Skeletal muscle tissue (tissue), 3 donors: ENCODE measurements at regions not wholly inside any gene's neighbourhood (a gene's known extent, or its start where the extent isn't known, plus 50 kb on each side); places are given as distances from the start of the nearest gene placed in this dataset.

Source experiments
- H3K27ac ChIP-seq: one replicate; pipeline ENCODE4 v1.7.0; 2013; ENCODE audit warnings: mild to moderate bottlenecking, low read depth, low read length, inconsistent platforms
- H3K27me3 ChIP-seq, 3 donors: one replicate each; pipeline ENCODE4 v1.7.0; 2013; ENCODE audit warnings: low read length in 3 of 3; ENCODE audit not compliant: control insufficient read depth in 3 of 3, insufficient read depth in 3 of 3
- H3K36me3 ChIP-seq, 3 donors: one replicate each; pipeline ENCODE4 v1.7.0; 2013; ENCODE audit warnings: low read length in 3 of 3; ENCODE audit not compliant: control insufficient read depth in 3 of 3, insufficient read depth in 3 of 3
- H3K4me1 ChIP-seq, 3 donors: one replicate each; pipeline ENCODE4 v1.7.0; 2013; ENCODE audit warnings: low read length in 3 of 3, mild to moderate bottlenecking in 3 of 3; ENCODE audit not compliant: control insufficient read depth in 3 of 3, insufficient read depth in 3 of 3
- H3K4me3 ChIP-seq, 3 donors: one replicate each; pipeline ENCODE4 v1.7.0; 2013; ENCODE audit warnings: low read length in 3 of 3
- H3K9ac ChIP-seq, 3 donors: one replicate each; pipeline ENCODE4 v1.7.0; 2013; ENCODE audit warnings: low read length in 3 of 3, mild to moderate bottlenecking in 3 of 3, moderate library complexity in 2 of 3, low read depth in 1 of 3
- H3K9me3 ChIP-seq, 3 donors: one replicate each; pipeline ENCODE4 v1.7.0; 2013; ENCODE audit warnings: low read length in 3 of 3; ENCODE audit not compliant: control insufficient read depth in 3 of 3
- donor health status: Osteomylitis.

DNA sequence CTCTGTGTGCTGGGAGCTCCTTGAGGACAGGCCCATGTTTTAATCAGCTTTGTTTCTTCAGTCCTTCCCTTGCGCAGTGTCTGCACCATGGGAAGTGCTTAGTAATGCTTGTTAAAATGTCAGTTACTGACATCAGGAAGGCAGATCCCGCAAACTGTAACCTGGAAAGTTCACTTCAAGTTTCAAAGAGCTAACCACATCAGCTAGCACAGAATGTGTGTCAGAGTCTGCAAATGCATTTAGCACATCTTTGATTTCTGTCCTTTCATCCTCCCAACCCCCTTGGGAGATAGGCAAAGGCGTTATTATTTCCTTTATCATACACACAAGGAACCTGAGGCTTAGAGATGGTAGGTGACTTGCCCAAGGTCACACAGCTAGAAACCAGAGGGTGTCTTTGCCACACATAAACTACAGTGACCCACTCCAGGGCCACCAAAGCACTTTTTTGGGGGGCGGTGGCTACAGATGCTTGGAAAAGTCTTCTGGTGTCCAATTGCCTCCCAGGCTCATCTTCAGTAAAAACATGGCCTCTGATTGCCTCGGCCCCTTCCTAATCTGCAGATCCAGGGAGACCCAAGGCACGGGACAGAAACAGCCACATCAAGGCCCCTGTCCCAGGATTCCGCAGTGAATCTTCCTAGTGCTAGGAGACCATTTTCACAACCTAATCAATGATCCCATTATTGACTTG, 116.2 kb upstream of the GPR26 start:
- peaks cover 18 to 34% (median 22%) of the 10 kb centered on the region in 3 donors for H3K27me3 ChIP-seq

DNA sequence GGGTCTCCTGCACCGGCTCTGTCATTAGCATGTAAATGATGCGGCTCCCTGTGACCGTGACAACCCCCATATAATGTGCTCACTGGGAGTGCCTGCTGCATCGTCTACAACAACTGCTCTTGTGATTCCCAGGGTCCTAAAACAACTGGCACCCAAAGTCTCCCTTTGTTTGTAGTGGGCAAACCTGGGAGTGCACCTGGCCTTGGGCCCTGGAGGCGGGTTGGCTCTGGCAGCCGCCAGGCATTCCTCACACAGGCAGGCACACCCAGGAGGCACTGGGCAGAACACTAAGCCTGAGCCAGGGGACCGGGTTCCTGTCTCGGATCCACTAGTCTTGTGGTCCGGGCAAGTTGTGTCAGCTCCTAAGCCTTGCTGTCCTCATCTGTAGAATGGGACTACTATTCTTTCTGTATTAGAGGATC, 115.5 kb upstream of the GPR26 start:
- Histone ChIP-seq H3K27me3 (peaks cover 22 to 37% (median 26%) of the 10 kb centered on the region in 3 donors), H3K9me3 (no peaks in the 10 kb centered on the region), H3K4me1 (no peaks in the 10 kb centered on the region), H3K36me3 (no peaks in the 10 kb centered on the region), H3K27ac (no peak overlapping the region), H3K4me3 (no peak overlapping the region), H3K9ac (no peak overlapping the region)

More for the DNA sequence above, 116.2 kb upstream of the GPR26 start:
- Histone ChIP-seq H3K9me3 (no peaks in the 10 kb centered on the region), H3K4me1 (no peaks in the 10 kb centered on the region), H3K36me3 (no peaks in the 10 kb centered on the region), H3K27ac (no peak overlapping the region), H3K9ac (no peak overlapping the region), H3K4me3 (no peak overlapping the region)

DNA sequence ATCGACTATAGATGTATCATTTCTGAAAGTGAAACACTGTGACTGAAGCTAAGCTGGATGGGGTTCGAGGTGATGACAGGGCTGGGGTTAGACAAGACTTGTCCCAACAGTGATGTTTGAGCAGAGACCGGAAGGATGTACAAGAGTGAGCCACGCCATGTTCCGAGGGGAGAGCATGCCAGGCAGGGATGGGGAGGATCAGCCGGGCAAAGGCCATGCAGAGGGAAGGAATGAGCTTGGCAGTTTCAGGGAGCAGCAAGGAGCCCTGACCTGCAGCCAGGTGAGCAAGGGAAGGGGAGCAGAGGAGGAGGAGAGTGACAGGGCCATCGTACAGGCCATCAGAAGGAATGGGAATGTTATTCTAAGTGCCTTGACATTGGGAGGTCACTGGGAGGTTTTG, 114.9 kb upstream of the GPR26 start:
- H3K27ac ChIP-seq: no peak overlapping the region
- no peak overlapping the region for H3K4me3 ChIP-seq
- H3K4me1 ChIP-seq: no peaks in the 10 kb centered on the region
- no peak overlapping the region for H3K9ac ChIP-seq
- H3K27me3 ChIP-seq: peaks cover 22 to 42% (median 30%) of the 10 kb centered on the region in 3 donors
- H3K36me3 ChIP-seq: no peaks in the 10 kb centered on the region
- no peaks in the 10 kb centered on the region for H3K9me3 ChIP-seq

DNA sequence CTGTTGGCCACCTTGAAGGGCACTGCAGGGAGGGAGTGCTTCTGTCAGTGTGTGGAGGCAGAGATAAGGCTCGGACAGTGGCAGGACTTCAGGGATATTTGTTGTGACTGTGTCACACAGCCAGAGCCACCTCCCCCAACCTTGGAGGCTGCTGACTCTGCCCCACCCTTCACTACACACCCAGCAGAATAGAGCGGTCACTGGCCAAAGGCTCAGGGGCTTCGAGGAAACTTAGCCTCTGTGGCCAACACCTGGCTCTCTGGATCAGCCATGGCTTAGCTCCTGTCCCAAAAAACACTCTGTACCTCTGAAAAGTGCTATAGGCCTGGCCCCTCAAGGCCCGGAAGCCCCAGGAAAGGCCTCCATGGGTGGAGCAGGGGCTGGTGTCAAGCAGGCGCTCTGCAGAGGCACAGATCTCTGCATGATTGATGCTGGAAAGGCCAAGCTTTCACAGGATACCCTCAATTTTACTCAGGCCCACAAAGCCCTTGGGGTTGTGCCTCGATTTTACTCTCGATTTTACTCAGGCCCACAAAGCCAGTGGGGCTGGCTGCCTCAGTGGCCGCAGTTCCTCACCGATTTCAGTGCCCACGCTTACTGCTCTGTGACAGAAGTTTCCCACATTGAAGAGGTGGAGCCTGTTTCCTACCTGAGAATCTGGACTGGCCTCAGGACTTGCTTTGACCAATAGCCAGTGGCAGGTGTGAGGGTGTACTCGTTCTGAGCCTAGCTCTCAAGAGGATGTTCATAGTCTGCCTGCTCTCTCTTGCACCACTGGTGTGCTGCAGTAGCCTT, 113.2 kb upstream of the GPR26 start:
- H3K36me3 ChIP-seq: no peaks in the 10 kb centered on the region
- peaks cover 19 to 42% (median 36%) of the 10 kb centered on the region in 3 donors for H3K27me3 ChIP-seq
- no peaks in the 10 kb centered on the region for H3K4me1 ChIP-seq
- no peak overlapping the region for H3K4me3 ChIP-seq
- H3K27ac ChIP-seq: no peak overlapping the region
- no peak overlapping the region for H3K9ac ChIP-seq
- H3K9me3 ChIP-seq: no peaks in the 10 kb centered on the region

DNA sequence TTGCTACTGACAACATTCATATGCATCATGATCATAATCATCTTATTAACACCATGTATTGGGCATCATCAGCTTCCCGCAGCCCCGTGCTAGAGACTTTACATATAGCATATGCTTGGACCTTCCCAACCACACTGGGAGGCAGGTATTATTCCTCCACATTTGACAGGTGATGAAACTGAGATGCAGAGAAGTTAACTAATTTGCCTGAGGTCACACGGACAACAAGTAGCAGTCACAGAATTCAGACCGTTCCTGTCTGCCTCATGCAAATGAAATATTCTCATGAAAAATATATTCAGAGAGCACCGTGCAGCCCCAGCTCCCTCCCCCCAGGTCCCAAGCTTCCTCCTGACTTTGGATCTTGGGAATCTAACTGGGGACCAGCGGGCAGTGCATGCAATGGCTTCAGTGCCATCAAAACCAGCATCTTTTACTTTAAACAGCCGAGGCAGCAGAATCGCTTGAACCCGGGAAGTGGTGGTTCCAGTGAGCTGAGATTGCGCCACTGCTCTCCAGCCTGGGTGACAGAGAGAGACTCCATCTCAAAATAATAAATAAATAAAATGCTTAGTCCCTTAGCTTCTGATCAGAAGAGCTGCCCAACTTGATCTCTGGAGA, 112.2 kb upstream of the GPR26 start:
- Histone ChIP-seq H3K4me3 (no peak overlapping the region), H3K36me3 (no peaks in the 10 kb centered on the region), H3K27me3 (peaks cover 18 to 40% (median 36%) of the 10 kb centered on the region in 3 donors), H3K27ac (no peak overlapping the region), H3K4me1 (no peaks in the 10 kb centered on the region), H3K9ac (no peak overlapping the region), H3K9me3 (no peaks in the 10 kb centered on the region)

DNA sequence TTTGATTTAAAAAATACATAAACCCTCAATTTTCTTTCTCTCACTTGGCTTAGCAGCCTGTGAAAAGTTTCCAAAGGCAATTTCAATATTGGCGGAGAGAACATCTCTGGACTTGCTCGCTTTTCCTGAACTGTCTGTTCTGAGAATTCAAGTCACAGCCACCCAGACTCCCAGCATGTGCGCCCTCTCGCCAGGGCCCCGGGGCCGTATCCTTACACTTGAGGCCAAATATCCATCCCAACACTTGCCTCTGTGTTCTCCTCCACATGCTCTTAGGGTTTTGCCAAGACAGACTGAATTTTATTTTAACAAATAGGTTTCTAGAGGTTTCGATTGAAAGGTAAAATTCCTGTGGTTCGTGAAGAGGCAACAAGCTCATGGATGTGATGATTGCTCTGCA, 111.5 kb upstream of the GPR26 start:
- Histone ChIP-seq H3K9ac (no peak overlapping the region), H3K27ac (no peak overlapping the region), H3K36me3 (no peaks in the 10 kb centered on the region), H3K4me1 (no peaks in the 10 kb centered on the region), H3K4me3 (no peak overlapping the region), H3K27me3 (peaks cover 18 to 37% (median 36%) of the 10 kb centered on the region in 3 donors), H3K9me3 (no peaks in the 10 kb centered on the region)

DNA sequence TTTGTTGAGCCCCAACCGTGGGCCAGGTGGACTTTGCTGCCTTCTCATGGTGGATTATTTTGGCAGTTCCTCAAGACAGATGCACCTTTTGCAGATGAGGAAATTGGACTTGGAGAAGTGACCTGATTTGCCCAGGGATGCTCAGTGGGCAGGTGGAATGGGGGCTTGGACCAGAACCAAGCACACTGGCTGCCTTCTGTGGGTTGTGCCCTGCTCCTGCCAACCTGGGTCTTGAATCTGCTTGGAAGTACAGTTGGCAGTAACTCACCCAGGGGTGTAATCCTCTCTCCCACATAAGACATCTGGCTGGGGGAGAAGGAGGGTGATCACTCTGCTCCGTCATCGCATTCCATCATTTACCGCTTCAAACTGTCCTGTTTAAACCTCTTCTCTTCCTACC, 110.5 kb upstream of the GPR26 start:
- Histone ChIP-seq H3K9ac (no peak overlapping the region), H3K27ac (no peak overlapping the region), H3K4me1 (no peaks in the 10 kb centered on the region), H3K9me3 (no peaks in the 10 kb centered on the region), H3K27me3 (peaks cover 17 to 42% (median 42%) of the 10 kb centered on the region in 3 donors), H3K36me3 (no peaks in the 10 kb centered on the region), H3K4me3 (no peak overlapping the region)

DNA sequence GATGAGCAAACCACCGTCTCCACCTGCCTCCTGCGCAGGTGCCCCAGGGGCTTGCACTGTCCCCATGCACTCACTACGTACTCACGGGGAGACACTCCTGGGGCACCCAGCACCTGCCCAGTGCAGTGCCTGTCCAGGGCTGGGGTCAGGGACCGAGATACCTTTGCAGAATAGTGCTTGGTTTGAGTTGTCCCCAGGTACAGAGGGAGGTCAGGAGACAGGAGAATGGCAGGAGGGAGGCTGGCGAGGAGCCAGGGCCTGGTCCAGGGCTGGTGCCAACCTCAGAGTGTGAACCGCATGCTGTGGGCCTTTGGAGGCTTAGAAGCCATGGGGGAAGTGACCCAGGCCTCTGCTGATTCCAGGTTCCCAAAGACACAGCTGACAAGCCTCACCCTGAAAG, 110.1 kb upstream of the GPR26 start:
- Histone ChIP-seq H3K9ac (no peak overlapping the region), H3K4me1 (no peaks in the 10 kb centered on the region), H3K36me3 (no peaks in the 10 kb centered on the region), H3K27ac (no peak overlapping the region), H3K27me3 (peaks cover 13 to 39% (median 37%) of the 10 kb centered on the region in 3 donors), H3K9me3 (no peaks in the 10 kb centered on the region), H3K4me3 (no peak overlapping the region)

DNA sequence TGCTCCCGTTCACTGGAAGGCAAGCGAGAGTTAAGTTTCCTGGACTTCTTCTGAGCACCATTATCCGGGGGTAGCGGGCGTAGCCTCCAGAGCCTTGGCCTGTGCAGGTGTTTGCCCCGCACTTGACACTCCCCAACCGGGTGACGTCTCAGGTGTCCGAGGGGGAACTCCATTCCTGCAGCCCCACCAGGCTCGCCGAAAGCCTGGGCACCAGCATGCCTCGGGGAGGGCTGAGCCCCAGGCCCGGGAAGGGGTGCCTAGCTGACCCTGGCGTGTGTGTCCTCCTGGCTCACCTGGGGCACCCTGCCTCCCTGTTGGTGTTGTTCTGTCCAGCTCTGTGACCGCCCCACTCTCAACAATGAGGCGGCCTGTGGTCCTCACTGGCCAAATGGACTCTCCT, 109.4 kb upstream of the GPR26 start:
- Histone ChIP-seq H3K27ac (no peak overlapping the region), H3K9me3 (no peaks in the 10 kb centered on the region), H3K9ac (no peak overlapping the region), H3K36me3 (no peaks in the 10 kb centered on the region), H3K4me1 (no peaks in the 10 kb centered on the region), H3K27me3 (peaks cover 8 to 33% (median 32%) of the 10 kb centered on the region in 3 donors), H3K4me3 (no peak overlapping the region)
